ENCODE measurements at regions not wholly inside any gene's neighbourhood (a gene's known extent, or its start where the extent isn't known, plus 50 kb on each side); places are given as distances from the start of the nearest gene placed in this dataset.

GRCh38 chr11:15801126-15801525, 555.2 kb downstream of the SOX6 start:
- no peak overlapping the region for H3K9ac ChIP-seq (ENCODE audit: low read depth, low read length)
- no peak overlapping the region for H3K27ac ChIP-seq (ENCODE audit: low read length)
- no peaks in the 10 kb centered on the region for H3K27me3 ChIP-seq (ENCODE audit: insufficient read depth, low read length, poor library complexity)
- H3K4me3 ChIP-seq (ENCODE audit: low read depth in 1 of 2, low read length in 2 of 2): no peak overlapping the region
- no peaks in the 10 kb centered on the region for H3K9me3 ChIP-seq (ENCODE audit: insufficient read depth, low read length, severe bottlenecking)
- H4K20me1 ChIP-seq (ENCODE audit: insufficient read depth, low read length): no peaks in the 10 kb centered on the region
- no peaks in the 10 kb centered on the region for H3K4me1 ChIP-seq (ENCODE audit: insufficient read depth, low read length)
- H2AFZ ChIP-seq (ENCODE audit: low read depth, low read length): no peak overlapping the region
- ATAC-seq (ENCODE audit: insufficient read depth, low read depth) (no peak), DNase-seq (no peak)
- TF ChIP-seq CTCF (IDR thresholded peaks at IDR 0.05; ENCODE audit: borderline replicate concordance, extremely low read depth, low read length, poor library complexity, severe bottlenecking) (no peak), EZH2 (IDR thresholded peaks at IDR 0.05; ENCODE audit: borderline replicate concordance, low read depth, low read length, severe bottlenecking) (no peak)
- no peaks in the 10 kb centered on the region for H3K79me2 ChIP-seq (ENCODE audit: insufficient read depth, low read length)
- H3K36me3 ChIP-seq (ENCODE audit: insufficient read depth, low read length): no peaks in the 10 kb centered on the region
- no peak overlapping the region for H3K4me2 ChIP-seq (ENCODE audit: insufficient read depth, low read length)

- DNase-seq (no peak), ATAC-seq (ENCODE audit: insufficient read depth, low read depth) (no peak)
- Histone ChIP-seq H3K36me3 (ENCODE audit: insufficient read depth, low read length) (no peaks in the 10 kb centered on the region), H4K20me1 (ENCODE audit: insufficient read depth, low read length) (no peaks in the 10 kb centered on the region), H2AFZ (ENCODE audit: low read depth, low read length) (no peak overlapping the region), H3K9ac (ENCODE audit: low read depth, low read length) (no peak overlapping the region), H3K4me2 (ENCODE audit: insufficient read depth, low read length) (no peak overlapping the region), H3K4me1 (ENCODE audit: insufficient read depth, low read length) (no peaks in the 10 kb centered on the region), H3K79me2 (ENCODE audit: insufficient read depth, low read length) (no peaks in the 10 kb centered on the region), H3K27me3 (ENCODE audit: insufficient read depth, low read length, poor library complexity) (no peaks in the 10 kb centered on the region), H3K27ac (ENCODE audit: low read length) (no peak overlapping the region), H3K4me3 (ENCODE audit: low read depth in 1 of 2, low read length in 2 of 2) (no peak overlapping the region), H3K9me3 (ENCODE audit: insufficient read depth, low read length, severe bottlenecking) (no peaks in the 10 kb centered on the region)
- TF ChIP-seq CTCF (IDR thresholded peaks at IDR 0.05; ENCODE audit: borderline replicate concordance, extremely low read depth, low read length, poor library complexity, severe bottlenecking) (no peak), EZH2 (IDR thresholded peaks at IDR 0.05; ENCODE audit: borderline replicate concordance, low read depth, low read length, severe bottlenecking) (no peak)
Measured at GRCh38 chr11:15801616-15802015, 554.7 kb downstream of the SOX6 start.

GRCh38 chr11:15805726-15806125, 550.6 kb downstream of the SOX6 start:
- DNase-seq: no peak
- Histone ChIP-seq H3K9ac (ENCODE audit: low read depth, low read length) (no peak overlapping the region), H3K9me3 (ENCODE audit: insufficient read depth, low read length, severe bottlenecking) (no peaks in the 10 kb centered on the region)

More at GRCh38 chr11:15805726-15806125, 550.6 kb downstream of the SOX6 start:
- H4K20me1 ChIP-seq (ENCODE audit: insufficient read depth, low read length): no peaks in the 10 kb centered on the region
- H3K27me3 ChIP-seq (ENCODE audit: insufficient read depth, low read length, poor library complexity): peaks cover 2% of the 10 kb centered on the region
- no peaks in the 10 kb centered on the region for H3K4me1 ChIP-seq (ENCODE audit: insufficient read depth, low read length)
- no peaks in the 10 kb centered on the region for H3K36me3 ChIP-seq (ENCODE audit: insufficient read depth, low read length)
- H3K4me2 ChIP-seq (ENCODE audit: insufficient read depth, low read length): no peak overlapping the region
- H2AFZ ChIP-seq (ENCODE audit: low read depth, low read length): no peak overlapping the region
- no peak for ATAC-seq (ENCODE audit: insufficient read depth, low read depth)
- no peak overlapping the region for H3K27ac ChIP-seq (ENCODE audit: low read length)
- H3K79me2 ChIP-seq (ENCODE audit: insufficient read depth, low read length): no peaks in the 10 kb centered on the region
- no peak overlapping the region for H3K4me3 ChIP-seq (ENCODE audit: low read depth in 1 of 2, low read length in 2 of 2)
- TF ChIP-seq EZH2 (IDR thresholded peaks at IDR 0.05; ENCODE audit: borderline replicate concordance, low read depth, low read length, severe bottlenecking): no peak
- no peak for TF ChIP-seq CTCF (IDR thresholded peaks at IDR 0.05; ENCODE audit: borderline replicate concordance, extremely low read depth, low read length, poor library complexity, severe bottlenecking)
